NCI-H446 treated with DMSO at 0.1 percent for 48 hours (cell line): ENCODE measurements at regions not wholly inside any gene's neighbourhood (a gene's known extent, or its start where the extent isn't known, plus 50 kb on each side); places are given as distances from the start of the nearest gene placed in this dataset.
"Not testable (repeated sequence)": the region's sequence is repeated elsewhere in the genome, so short reads cannot be mapped to it uniquely, and the experiment has no call there.

Source experiments
- DNase-seq: peaks from one replicate; lab custom pipeline; 2025; lab: John Stamatoyannopoulos, UW

GRCh38 chr4:12692815-12693214, 791.3 kb downstream of the RAB28 start:
- DNase-seq, result no peak

- no peak for DNase-seq
These were observed 793.0 kb downstream of the RAB28 start for GRCh38 chr4:12691168-12691567.

DNA sequence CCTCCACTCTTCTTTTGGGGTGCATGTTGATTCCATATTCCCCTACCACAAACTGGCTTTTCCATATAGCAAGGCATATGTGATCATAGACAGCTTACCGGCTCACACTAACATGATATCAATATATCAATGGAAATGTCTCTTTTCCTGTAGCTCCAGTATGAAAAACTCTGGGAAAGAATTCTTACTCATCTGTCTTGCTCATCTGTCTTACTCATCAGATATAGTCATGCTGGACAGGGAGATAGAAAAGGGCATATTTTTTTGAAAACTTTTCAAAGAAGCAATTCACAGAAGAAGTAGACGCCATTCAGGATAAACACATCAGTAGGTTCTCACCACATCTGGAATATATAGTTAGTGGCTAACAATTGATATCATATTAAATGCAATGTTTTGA, 794.7 kb downstream of the RAB28 start:
- DNase-seq, result no peak

DNA sequence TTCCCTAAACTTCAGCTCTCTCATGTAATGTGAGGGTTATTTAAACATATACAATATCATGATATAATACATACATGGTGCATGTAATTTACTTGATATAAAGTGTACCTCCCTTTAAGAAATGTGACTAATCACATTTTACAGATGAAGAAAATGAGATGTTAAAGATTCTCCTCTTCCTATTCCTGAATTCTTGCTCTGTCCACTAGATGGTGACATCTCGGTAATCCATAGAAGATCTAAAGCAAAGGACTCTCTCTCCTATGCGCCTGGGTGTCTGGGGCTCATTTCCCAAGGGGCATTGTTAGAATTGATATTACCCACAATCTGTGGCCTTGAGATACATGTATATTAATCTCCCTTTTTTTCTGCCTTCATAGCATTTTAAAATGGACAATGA, 804.9 kb downstream of the RAB28 start:
- no peak for DNase-seq

DNA sequence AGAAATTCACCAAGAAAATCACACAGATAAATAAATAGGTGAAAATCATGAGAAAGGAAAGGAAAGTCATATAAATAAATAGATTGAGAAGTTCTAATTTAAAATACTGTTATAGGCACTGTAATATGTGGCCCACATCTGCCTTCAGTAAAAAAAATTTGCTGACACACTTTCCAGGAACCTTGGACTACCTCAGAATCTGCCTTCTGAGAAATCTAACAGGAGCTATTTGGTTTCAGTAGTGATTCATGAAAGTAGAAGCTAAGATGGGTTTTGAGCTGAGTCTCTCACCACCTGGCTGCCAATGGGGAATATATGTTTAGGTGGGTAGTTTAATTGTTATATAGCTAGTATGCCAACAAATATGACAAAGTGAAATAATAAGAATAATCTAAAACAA, 810.0 kb downstream of the RAB28 start:
- no peak for DNase-seq

DNA sequence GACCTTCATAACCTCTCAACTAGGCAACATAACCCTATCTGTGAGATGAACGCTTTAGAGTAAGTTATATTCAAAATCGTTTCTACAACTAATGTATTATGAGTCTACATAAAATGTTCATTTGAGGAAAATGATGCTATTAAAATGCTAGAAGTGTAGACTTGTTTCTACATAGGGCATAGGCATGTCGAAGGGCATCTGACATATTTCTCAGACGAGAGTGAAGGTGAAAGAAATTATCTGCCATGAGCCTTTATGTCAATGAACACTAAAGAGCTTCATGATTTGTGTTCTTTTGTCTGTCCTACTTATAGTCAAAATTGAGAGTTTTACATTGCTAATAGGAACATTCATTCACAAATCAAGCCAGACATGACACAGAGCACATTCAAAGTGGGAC, 811.8 kb downstream of the RAB28 start:
- no peak for DNase-seq

- DNase-seq, result no peak
These were observed 826.0 kb downstream of the RAB28 start for GRCh38 chr4:12658146-12658545.

DNA sequence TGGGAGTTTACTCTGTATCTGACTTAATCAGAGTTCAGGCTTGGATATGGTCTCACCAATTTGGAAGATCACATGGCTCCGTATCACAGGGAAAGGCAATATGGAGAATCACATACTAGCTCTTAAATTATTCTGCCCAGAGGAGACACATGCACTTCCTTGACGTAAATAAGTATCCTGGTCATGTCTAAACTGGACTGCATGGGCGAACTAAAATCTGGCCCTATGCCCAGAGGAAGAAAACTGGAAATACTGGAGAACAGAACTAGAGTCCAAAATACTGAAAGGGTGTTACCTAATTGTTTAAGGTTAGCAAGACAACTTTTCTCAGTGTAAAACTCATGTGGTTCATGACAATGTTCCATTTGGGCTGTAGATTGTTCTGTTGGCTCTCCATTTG, 832.3 kb downstream of the RAB28 start:
- DNase-seq, result no peak

DNA sequence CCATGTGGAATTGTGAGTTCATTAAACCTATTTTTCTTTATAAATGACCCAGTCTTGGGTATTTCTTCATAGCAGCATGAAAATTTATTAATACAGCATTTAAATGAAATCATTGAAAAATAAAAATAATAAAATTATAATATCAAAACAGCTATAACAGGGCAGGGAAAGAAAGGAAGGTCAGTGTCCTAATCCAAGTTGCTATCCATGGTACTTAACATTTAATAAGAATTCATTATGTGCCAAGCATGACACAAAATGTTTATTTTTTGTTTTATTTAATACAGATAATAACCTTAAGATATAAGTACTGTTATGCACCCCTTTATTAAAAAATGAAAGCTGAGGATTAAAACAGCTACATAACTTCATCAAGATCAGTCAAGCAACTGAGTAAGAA, 838.4 kb downstream of the RAB28 start:
- DNase-seq, result no peak

- DNase-seq, result no peak
These were observed 839.9 kb downstream of the RAB28 start for GRCh38 chr4:12644261-12644660.

DNA sequence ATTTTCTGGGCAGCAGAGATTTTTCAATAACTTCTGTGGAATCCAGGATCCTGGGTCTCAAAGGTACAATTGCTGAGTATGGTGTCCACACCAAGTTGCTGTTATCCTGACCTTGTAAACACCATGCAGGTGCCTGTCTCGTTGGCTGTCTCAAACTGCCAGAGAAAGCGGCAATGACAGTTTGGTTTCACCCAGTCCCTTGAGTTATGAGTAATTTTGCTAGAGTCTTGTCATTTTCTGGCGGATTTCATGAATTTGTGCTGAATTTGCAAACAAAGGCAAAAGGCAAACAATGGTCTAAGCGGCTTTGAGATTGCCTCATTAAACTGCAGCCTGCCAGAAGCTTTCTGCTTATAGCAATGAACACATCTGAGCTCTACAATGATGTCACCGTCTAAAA, 847.9 kb downstream of the RAB28 start:
- DNase-seq, result no peak

- no peak for DNase-seq
These were observed 848.5 kb downstream of the RAB28 start for GRCh38 chr4:12635629-12636028.

- DNase-seq, result peak; percentile 30
These were observed 851.0 kb downstream of the RAB28 start for GRCh38 chr4:12633053-12633651.

- no peak for DNase-seq
These were observed 868.3 kb downstream of the RAB28 start for GRCh38 chr4:12615822-12616221.

GRCh38 chr4:12612876-12613275, 871.3 kb downstream of the RAB28 start:
- no peak for DNase-seq

DNA sequence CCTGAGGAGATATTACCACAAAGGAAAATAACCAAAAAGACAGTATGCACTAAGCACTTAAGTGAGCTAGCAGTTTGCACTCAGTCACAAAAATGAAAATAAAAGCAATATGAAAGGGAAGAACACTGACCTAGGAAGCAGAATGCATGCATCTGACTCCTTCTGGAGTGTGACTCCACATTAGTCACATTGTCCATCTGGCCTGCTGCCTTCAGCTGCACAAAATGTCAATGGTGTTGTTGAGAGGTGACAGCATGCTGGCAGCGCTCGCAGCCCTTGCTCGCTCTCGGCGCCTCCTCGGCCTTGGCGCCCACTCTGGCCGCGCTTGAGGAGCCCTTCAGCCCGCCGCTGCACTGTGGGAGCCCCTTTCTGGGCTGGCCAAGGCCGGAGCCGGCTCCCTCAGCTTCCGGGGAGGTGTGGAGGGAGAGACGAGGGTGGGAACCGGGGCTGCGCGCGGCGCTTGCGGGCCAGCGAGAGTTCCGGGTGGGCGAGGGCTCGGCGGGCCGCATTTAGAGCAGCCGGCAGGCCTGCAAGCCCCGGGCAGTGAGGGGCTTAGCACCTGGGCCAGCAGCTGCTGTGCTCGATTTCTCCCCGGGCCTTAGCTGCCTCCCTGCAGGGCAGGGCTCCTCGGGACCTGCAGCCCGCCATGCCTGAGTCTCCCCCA, 874.8 kb downstream of the RAB28 start:
- not testable (repeated sequence) for DNase-seq

GRCh38 chr4:12595986-12596385, 888.2 kb downstream of the RAB28 start:
- no peak for DNase-seq

- no peak for DNase-seq
These were observed 888.7 kb downstream of the RAB28 start for GRCh38 chr4:12595489-12595888.

DNA sequence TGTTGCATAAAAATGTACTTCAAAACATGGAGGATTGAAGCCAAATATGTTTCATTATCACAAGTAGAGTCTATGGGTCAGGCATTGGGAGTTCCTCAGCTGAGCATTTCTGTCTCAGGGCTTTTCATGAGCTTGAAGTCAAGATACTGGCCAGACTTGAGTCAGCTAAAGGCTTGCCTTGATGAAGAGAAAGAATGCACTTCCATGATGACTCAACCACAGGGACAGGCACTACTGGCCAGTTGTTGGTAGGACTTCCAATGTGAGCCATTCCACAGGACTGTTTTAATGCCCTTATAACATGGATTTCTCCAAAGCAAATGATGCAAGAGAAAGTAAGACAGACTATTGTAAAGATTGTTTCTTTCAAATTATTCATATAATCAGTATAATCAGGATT, 895.6 kb downstream of the RAB28 start:
- no peak for DNase-seq

- DNase-seq, result no peak
These were observed 897.7 kb downstream of the RAB28 start for GRCh38 chr4:12586242-12587006.

DNA sequence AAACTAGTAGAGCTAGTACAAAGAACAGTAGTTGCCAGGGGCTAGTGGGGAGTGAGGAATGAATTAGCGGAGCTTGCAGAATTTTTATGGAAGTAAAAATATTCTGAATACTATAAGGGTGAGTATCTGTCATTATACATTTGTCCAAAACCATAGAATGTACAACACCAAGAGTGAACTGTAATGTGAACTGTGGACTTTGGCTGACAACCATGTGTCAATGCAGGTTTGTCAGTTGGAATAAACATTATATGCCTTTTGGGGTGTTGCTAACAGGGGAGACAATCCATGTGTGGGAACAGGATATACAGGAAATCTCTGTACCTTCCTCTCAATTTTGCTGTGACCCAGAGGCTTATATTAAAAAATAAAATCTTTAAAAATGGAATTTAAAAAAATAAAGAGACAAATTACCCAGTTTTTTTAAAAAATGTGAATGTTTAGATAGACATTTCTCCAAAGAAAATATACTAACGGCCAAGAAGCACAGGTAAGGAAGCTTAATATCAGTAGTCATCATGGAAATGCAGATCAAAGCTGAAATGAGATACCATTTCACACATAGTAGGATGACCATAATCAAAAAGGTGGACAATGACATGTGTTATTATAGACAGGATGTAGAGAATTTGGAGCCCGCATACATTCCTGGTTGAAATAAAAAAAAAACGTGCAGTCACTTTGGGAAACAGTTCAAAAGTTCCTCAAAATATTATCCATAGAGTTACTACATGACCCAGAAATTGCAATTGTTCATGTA, 899.8 kb downstream of the RAB28 start:
- no peak for DNase-seq

- DNase-seq, result no peak
These were observed 900.9 kb downstream of the RAB28 start for GRCh38 chr4:12583275-12583674.

- no peak for DNase-seq
These were observed 903.4 kb downstream of the RAB28 start for GRCh38 chr4:12580787-12581186.
